Endometrium (tissue), 2 donors: ENCODE measurements at regions not wholly inside any gene's neighbourhood (a gene's known extent, or its start where the extent isn't known, plus 50 kb on each side); places are given as distances from the start of the nearest gene placed in this dataset.
"Not testable (repeated sequence)": the region's sequence is repeated elsewhere in the genome, so short reads cannot be mapped to it uniquely, and the experiment has no call there.

ENCODE experiments used
- FAIRE-seq: peaks from 2 replicates; lab custom pipeline; 2012; peaks lifted over from hg19 to GRCh38; lab: Jason Lieb, UNC
- donor health status: control.
- donor health status: control.

DNA sequence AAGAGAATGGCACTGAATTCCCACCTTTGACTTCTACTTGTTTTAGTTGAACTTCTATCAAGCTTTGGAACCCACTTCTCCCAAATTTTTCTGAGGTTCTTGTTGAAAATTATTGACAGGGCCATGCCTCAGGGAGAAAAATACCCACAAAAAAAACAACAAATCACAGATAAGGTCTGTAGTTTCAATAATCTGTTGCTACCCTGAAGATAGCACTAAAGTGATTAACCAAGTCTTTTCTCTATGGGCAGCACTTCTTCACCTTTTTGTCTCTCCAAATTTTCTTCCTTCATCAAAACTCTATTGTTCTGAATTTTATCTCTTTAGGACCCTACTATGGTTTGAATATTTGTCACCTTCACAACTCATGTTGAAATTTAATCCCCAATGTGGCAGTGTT lies 154.3 kb upstream of the FGF10 start:
- no peak for FAIRE-seq

DNA sequence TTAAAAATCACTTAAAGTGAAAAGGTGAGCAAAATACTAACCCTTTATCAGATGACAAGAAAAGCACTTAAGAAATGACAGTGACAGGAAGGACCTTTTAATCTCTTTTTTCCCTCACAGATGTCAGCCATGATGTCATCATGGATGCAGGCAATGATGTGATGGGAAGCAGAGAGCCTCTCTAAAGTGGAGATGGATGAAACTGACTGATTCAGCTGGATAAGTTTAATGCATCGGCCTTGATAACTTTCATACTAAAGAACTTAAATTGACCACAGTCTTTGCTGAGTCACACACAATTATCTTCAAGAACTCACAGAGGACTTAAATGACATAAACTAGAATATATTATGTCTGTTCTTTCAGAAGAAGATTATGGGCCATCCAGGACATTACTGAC lies 153.2 kb upstream of the FGF10 start:
- no peak for FAIRE-seq

- no peak for FAIRE-seq
These were observed 150.3 kb upstream of the FGF10 start for GRCh38 chr5:44539602-44539919.

DNA sequence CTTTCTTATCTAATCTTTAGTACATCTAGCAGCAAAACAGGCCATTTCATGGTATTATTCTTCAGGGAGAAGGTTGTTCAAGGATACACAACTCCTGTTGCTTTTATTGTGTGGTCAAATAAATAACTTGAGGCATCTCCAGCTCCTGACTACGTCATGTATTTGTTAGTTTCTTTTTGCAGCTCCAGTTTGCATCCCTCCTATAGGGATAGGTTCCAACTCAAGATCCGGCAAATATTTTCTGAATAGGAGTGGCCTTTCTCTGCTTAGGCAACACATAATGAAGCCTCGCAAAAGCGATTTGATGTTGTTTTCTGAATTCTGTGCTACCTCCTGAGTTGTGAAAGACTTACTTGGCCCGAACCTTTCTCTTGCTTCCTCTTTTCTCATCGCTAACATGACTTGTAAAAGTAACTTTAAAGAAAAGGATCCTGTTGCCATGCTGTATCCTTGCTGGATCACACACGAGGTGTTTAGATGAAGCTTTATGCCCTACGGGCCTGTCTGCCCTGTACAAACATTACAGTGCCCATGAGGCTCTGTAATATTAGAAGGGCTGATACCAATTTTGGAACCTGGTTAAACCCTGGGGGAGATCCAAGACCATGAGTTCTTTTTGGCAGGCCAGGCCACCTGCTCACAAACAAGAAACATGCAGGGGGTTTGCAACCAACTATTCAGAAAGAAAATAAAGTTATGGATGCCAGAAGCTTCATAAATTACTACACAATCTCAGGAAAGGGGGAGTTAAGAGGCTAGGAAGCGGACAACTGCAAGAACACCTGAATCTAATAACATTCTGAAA lies 149.8 kb upstream of the FGF10 start:
- FAIRE-seq = peak; percentile 8

- FAIRE-seq = no peak
These were observed 147.5 kb upstream of the FGF10 start for GRCh38 chr5:44536650-44537260.

DNA sequence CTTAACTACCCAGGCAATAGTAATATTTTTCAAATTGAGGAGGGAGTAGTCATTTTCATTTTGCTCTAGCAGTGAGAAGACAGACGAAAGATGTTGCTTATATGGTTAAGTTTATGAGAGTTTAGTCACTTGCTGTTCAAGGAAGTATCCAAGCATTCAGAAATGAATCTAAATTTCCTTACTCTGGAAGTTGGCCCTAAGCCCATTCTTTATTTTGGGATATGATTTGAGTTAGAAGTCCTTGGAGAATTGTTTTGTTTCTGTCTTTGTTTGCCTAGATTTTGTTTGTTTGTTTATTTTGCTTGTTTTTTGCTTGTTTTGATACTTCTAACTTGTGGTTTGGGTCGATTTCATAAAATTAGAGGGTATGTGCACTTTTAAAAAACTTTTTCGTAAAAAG lies 146.4 kb upstream of the FGF10 start:
- FAIRE-seq = peak; percentile 93

GRCh38 chr5:44532981-44533380 lies 143.8 kb upstream of the FGF10 start:
- peak; percentile 4 for FAIRE-seq

- FAIRE-seq = peak; percentile 86
These were observed 142.5 kb upstream of the FGF10 start for GRCh38 chr5:44531756-44532155.

DNA sequence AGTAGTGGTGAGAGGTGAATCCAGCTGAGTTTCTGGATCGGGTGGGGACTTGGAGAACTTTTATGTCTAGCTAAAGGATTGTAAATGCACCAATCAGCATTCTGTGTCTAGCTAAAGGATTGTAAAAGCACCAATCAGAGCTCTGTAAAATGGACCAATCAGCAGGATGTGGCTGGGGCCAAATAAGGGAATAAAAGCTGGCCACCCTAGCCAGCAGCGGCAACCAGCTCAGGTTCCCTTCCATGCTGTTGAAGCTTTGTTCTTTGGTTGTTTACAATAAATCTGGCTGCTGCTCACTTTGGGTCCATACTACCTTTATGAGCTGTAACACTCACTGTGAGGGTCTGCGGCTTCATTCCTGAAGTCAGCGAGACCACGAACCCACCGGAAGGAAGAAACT lies 141.6 kb upstream of the FGF10 start:
- not testable (repeated sequence) for FAIRE-seq

GRCh38 chr5:44511596-44511995 lies 122.4 kb upstream of the FGF10 start:
- no peak for FAIRE-seq

- FAIRE-seq = no peak
These were observed 117.3 kb upstream of the FGF10 start for GRCh38 chr5:44506561-44506960.

GRCh38 chr5:44499381-44499780 lies 110.2 kb upstream of the FGF10 start:
- FAIRE-seq = no peak

- FAIRE-seq = no peak
These were observed 108.4 kb upstream of the FGF10 start for GRCh38 chr5:44497606-44498005.

DNA sequence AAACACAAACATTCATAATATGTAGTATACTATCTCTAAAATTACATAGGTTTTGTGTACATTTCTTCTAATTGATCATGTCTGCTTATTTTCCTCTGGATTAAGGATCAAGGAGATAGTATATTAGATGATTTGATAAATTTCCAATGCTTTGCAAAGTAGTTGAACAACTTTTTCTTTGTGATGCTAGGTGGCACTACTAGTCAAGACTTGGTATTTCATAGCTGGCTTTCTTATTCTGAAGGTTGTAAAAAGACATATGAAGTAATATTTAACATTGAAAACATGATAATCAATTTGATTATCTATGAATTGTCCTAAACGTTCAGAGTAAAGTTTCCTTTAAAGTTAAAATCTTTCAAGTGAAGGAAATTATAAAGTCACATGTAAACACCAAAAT lies 106.1 kb upstream of the FGF10 start:
- no peak for FAIRE-seq

GRCh38 chr5:44489759-44490158 lies 100.5 kb upstream of the FGF10 start:
- FAIRE-seq = no peak

DNA sequence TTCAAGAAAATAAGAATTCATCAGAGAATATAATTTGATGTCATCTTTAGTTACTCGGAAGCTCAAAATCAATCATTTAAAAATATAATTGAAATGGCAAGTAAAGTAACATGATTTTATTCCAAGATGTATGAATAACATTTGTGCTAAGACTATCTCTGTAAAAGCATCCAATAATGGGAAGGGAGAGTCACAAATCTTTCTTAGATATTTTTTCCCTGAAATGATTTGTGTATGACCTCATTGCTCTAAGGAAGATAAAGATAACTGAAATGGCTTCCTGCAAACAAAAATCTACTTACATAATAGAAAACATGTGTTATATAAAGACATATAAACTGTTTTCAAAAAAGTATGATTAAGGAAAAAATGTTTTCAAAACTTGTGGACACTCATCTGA lies 97.4 kb upstream of the FGF10 start:
- no peak for FAIRE-seq

GRCh38 chr5:44454002-44454401 lies 64.8 kb upstream of the FGF10 start:
- no peak for FAIRE-seq

- FAIRE-seq = no peak
These were observed 57.2 kb upstream of the FGF10 start for GRCh38 chr5:44446399-44446798.

DNA sequence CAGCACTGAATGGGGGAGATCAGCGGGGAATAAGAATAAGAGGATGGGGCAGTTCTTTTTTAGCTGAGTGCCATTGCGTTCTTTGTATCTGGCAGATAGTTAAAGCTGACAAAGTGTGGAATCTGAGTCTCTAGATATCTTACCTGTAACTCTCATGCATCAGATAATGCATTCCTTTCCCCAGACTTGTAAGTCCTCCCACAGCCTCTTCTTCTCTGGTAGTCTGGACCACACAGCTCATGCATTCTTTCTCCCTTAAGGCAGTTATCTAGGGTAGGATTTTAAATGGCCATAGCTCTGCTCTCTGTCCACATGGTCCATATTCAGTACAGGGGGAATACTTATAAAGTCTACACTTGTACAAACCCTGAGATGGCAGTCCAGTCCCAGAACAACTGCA lies 54.0 kb upstream of the FGF10 start:
- FAIRE-seq = no peak

DNA sequence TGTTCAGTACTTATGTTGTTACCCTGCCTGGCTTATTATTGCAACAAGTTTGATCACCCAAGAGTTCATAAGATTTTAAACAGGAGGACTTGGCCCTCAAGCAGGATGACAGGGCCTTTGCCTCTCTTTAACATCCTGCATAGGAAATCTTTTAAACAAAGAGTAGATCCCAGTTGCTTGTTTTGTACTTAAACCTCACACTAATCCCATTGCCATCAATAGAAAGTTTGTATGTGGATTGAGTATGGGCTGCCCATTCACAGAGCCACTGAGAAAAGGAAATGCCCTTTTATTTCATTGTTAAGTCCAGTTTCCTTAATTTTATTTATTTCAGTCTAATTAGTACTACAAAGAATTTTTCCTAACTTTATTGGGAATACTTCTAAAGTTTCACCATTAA lies 52.2 kb upstream of the FGF10 start:
- FAIRE-seq = no peak

DNA sequence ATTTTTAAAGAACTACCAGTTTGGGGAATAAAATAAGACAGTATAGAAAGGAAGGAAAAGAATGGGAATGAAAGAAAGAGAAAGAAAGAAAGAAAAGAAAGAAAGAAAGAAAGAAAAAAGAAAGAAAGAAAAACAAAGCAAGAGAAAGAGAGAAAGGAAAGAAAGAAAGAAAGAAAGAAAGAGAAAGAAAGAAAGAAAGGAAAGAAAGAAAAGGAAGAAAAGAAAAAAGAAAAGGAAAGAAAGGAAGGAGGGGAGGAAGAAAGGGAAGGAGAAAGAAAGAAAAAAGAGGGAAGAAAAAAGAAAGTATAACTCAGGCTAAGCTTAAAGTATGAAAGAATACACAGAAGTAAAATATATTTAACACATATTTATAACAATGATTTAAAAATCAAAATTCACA lies 51.0 kb upstream of the FGF10 start:
- FAIRE-seq = peak; percentile 12
